ENCODE measurements at regions not wholly inside any gene's neighbourhood (a gene's known extent, or its start where the extent isn't known, plus 50 kb on each side); places are given as distances from the start of the nearest gene placed in this dataset.
"Not testable (repeated sequence)": the region's sequence is repeated elsewhere in the genome, so short reads cannot be mapped to it uniquely, and the experiment has no call there.

- H3K4me3 ChIP-seq: no peak overlapping the region
- no peaks in the 10 kb centered on the region for H3K4me1 ChIP-seq (ENCODE audit: control insufficient read depth in 1 of 2, low read depth in 2 of 2)
- H3K27me3 ChIP-seq (replicated peaks; ENCODE audit: insufficient read depth): no peaks in the 10 kb centered on the region
- H3K27ac ChIP-seq: no peak overlapping the region
- no peak for DNase-seq (ENCODE audit: low spot score)
- H3K9me3 ChIP-seq: no peaks in the 10 kb centered on the region
- no peak for ATAC-seq (ENCODE audit: insufficient number of reproducible peaks, low FRiP score, low read depth)
- no peaks in the 10 kb centered on the region for H3K36me3 ChIP-seq
- TF ChIP-seq, protein P1, sequence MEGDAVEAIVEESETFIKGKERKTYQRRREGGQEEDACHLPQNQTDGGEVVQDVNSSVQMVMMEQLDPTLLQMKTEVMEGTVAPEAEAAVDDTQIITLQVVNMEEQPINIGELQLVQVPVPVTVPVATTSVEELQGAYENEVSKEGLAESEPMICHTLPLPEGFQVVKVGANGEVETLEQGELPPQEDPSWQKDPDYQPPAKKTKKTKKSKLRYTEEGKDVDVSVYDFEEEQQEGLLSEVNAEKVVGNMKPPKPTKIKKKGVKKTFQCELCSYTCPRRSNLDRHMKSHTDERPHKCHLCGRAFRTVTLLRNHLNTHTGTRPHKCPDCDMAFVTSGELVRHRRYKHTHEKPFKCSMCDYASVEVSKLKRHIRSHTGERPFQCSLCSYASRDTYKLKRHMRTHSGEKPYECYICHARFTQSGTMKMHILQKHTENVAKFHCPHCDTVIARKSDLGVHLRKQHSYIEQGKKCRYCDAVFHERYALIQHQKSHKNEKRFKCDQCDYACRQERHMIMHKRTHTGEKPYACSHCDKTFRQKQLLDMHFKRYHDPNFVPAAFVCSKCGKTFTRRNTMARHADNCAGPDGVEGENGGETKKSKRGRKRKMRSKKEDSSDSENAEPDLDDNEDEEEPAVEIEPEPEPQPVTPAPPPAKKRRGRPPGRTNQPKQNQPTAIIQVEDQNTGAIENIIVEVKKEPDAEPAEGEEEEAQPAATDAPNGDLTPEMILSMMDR (IDR thresholded peaks at IDR 0.05): no peak
Observed at GRCh38 chr7:32774541-32774951, 117.0 kb downstream of the KBTBD2 start.

GRCh38 chr7:32768866-32769510, 122.6 kb downstream of the KBTBD2 start:
- H3K9me3 ChIP-seq; H3K4me3 ChIP-seq; H3K27ac ChIP-seq; DNase-seq (ENCODE audit: low spot score); H3K4me1 ChIP-seq (ENCODE audit: control insufficient read depth in 1 of 2, low read depth in 2 of 2); H3K36me3 ChIP-seq; H3K27me3 ChIP-seq (replicated peaks; ENCODE audit: insufficient read depth); ATAC-seq (ENCODE audit: insufficient number of reproducible peaks, low FRiP score, low read depth): not testable (repeated sequence)

DNA sequence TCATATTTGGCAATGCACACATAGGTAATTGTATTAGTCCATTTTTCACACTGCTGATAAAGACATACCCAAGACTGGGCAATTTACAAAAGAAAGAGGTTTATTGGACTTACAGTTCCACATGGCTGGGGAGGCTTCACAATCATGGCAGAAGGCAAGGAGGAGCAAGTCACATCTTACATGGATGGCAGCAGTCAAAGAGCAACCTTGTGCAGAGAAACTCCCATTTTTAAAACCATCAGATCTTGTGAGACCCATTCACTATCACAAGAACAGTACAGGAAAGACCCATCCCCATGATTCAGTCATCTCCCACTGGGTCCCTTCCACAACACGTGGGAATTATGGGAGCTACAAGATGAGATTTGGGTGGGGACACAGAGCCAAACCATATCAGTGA, 123.2 kb downstream of the KBTBD2 start:
- H3K27me3 ChIP-seq (replicated peaks; ENCODE audit: insufficient read depth); H3K27ac ChIP-seq; H3K36me3 ChIP-seq; DNase-seq (ENCODE audit: low spot score); H3K9me3 ChIP-seq; H3K4me3 ChIP-seq; H3K4me1 ChIP-seq (ENCODE audit: control insufficient read depth in 1 of 2, low read depth in 2 of 2); ATAC-seq (ENCODE audit: insufficient number of reproducible peaks, low FRiP score, low read depth): not testable (repeated sequence)

DNA sequence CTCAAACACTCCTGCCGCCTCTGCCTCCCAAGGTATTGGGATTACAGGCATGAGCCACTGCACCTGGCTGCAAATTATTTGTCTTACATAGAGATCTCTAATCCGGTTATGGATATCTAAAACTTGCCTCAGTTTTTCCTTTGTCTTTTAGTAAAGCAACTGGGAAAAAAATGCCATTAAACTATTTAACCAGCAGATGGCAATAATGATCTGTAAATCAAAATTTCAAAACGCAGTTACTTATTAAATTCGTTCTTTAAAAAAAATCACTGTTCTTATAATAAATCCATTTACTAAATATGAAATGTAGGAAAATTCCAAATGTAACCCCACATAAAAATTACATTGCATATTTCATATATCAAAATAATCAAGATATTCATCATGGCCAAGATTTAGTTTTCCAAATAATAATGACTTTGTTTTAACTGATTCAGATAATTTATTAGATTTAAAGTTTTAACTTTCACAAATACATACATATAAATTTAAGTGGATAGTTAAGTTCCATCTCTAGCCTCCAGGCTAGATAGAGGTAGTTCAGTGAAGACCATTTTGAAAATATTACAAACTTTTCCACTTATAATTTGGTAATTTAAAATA, 125.8 kb downstream of the KBTBD2 start:
- not testable (repeated sequence) for H3K4me3 ChIP-seq

DNA sequence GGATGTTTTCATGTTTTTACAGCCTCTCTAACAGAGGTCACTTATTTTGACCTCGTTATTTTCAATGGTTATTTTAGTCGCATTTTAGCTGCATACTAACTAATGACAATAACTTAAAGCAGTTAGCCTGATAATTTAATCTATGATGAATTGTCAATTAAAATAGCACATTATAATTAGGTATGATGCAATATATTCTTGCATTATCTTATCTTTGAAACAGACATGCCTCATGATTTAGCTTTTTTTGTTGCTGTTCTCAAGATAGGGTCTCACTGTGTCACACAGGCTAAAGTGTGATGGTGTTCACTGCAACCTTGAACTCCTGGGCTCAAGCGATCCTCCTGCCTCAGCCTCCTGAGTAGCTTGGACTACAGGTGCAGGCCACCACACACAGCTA, 126.4 kb downstream of the KBTBD2 start:
- DNase-seq (ENCODE audit: low spot score): no peak
- Histone ChIP-seq H3K36me3 (no peaks in the 10 kb centered on the region), H3K4me3 (no peak overlapping the region), H3K9me3 (no peaks in the 10 kb centered on the region), H3K27me3 (replicated peaks; ENCODE audit: insufficient read depth) (no peaks in the 10 kb centered on the region), H3K27ac (no peak overlapping the region), H3K4me1 (ENCODE audit: control insufficient read depth in 1 of 2, low read depth in 2 of 2) (peaks cover 0 to 3% of the 10 kb centered on the region in 2 donors)
- ATAC-seq (ENCODE audit: insufficient number of reproducible peaks, low FRiP score, low read depth): no peak
- TF ChIP-seq, protein P1 (IDR thresholded peaks at IDR 0.05): no peak

More for the DNA sequence above, 125.8 kb downstream of the KBTBD2 start:
- not testable (repeated sequence) for DNase-seq (ENCODE audit: low spot score); H3K36me3 ChIP-seq; H3K27ac ChIP-seq; H3K4me1 ChIP-seq (ENCODE audit: control insufficient read depth in 1 of 2, low read depth in 2 of 2); H3K27me3 ChIP-seq (replicated peaks; ENCODE audit: insufficient read depth); ATAC-seq (ENCODE audit: insufficient number of reproducible peaks, low FRiP score, low read depth); H3K9me3 ChIP-seq
- TF ChIP-seq, protein P1 (IDR thresholded peaks at IDR 0.05): peak; percentile 26

DNA sequence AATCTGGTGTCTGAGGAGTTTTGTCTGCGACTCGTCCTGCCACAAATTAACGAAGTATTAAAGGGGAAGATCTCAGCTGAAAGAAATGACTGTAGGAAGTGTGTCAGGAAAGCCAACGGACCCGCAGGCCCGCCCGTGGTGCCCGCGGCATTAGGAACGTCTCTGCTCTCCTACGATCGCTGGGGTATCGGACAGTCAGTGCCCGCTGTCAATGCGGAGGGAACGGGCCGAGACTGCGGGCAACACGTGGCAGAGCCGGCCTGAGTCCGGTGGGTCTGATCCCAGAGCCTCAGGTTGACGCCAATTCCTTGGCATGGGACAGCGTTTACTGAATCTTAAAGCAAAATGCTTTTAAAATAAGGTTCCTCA, 128.7 kb downstream of the KBTBD2 start:
- peaks cover 0 to 3% of the 10 kb centered on the region in 2 donors for H3K4me1 ChIP-seq (ENCODE audit: control insufficient read depth in 1 of 2, low read depth in 2 of 2)
- no peaks in the 10 kb centered on the region for H3K9me3 ChIP-seq
- no peaks in the 10 kb centered on the region for H3K36me3 ChIP-seq
- no peak overlapping the region for H3K27ac ChIP-seq
- H3K4me3 ChIP-seq: peak overlapping the region; percentile 45
- ATAC-seq (ENCODE audit: insufficient number of reproducible peaks, low FRiP score, low read depth): no peak
- no peak for DNase-seq (ENCODE audit: low spot score)
- H3K27me3 ChIP-seq (replicated peaks; ENCODE audit: insufficient read depth): no peaks in the 10 kb centered on the region
- TF ChIP-seq, protein P1 (IDR thresholded peaks at IDR 0.05): no peak

DNA sequence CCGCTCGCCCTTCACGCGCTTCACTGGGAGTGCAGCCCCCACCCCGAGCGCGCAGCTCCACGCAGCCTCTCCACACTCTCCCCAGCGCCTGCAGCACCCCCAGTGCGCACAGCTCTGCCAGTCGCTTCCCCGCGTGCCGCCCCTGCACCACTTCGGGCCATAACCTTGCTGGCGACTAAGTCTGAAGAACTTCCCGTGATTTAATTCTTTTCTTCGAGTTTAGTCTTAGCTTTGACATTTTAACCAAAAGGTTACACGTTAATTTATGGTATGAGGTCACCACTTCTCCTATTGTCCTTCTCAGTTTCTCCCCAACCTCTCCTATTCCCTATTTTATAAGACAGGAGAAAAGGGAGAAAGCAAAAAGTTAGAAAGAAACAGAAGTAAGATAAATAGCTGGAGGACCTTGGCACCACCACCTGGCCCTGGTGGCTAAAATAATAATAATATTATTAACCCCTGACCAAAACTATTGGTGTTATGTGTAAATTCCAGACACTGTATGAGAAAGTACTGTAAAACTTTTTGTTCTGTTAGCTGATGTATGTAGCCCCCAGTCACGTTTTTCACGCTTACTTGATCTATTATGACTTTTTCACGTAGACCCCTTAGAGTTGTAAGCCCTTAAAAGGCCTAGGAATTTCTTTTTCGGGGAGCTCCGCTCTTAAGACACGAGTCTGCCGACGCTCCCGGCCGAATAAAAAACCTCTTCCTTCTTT, 129.2 kb downstream of the KBTBD2 start:
- not testable (repeated sequence) for H3K9me3 ChIP-seq; H3K27me3 ChIP-seq (replicated peaks; ENCODE audit: insufficient read depth); H3K4me1 ChIP-seq (ENCODE audit: control insufficient read depth in 1 of 2, low read depth in 2 of 2); H3K27ac ChIP-seq; ATAC-seq (ENCODE audit: insufficient number of reproducible peaks, low FRiP score, low read depth); DNase-seq (ENCODE audit: low spot score); H3K36me3 ChIP-seq
- peak overlapping the region; percentile 45 for H3K4me3 ChIP-seq

Data from thoracic aorta (tissue), 2 donors.